Gastrocnemius medialis (tissue), 4 donors: ENCODE measurements at regions not wholly inside any gene's neighbourhood (a gene's known extent, or its start where the extent isn't known, plus 50 kb on each side); places are given as distances from the start of the nearest gene placed in this dataset.

Experiments
- POLR2A ChIP-seq, 2 donors: fragments of 450-650 bp; IDR thresholded peaks; one replicate each; pipeline ENCODE4 v1.6.1; 2017; ENCODE audit warnings: antibody characterized with exemption in 2 of 2, mild to moderate bottlenecking in 2 of 2, moderate library complexity in 2 of 2
- TF ChIP-seq, protein P1 (sequence below), 5 experiments: fragments of 450-650 bp in 3 of 5; fragments of 200-600 bp in 2 of 5; sonication (generic) in 2 of 5; IDR thresholded peaks in 4 of 5; conservative IDR thresholded peaks in 1 of 5; 1 replicate in 4 of 5; 2 replicates in 1 of 5; pipeline ENCODE4 v1.5.1; 2016 to 2019; ENCODE audit warnings: antibody characterized with exemption in 5 of 5, mild to moderate bottlenecking in 3 of 5, moderate library complexity in 3 of 5

DNA sequence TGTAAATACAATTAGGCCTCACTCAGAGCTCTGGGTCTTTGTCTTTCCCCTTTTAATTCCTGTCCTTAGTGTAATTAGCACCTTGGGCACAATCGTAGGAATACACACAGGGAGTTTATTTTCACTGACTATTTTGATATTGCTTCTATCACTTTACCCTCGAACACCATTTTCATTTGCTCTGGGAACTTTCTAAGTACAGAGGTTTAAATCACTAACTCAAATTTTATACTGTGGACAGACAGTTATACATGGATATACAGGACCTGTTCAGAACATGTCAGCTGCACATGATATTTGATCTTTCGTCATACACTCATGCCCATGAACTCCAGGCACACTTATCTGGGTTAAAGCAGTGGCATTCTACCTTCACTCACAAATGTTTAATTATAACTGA is 217.8 kb upstream of the TMEM161B start:
- TF ChIP-seq, protein P1, sequence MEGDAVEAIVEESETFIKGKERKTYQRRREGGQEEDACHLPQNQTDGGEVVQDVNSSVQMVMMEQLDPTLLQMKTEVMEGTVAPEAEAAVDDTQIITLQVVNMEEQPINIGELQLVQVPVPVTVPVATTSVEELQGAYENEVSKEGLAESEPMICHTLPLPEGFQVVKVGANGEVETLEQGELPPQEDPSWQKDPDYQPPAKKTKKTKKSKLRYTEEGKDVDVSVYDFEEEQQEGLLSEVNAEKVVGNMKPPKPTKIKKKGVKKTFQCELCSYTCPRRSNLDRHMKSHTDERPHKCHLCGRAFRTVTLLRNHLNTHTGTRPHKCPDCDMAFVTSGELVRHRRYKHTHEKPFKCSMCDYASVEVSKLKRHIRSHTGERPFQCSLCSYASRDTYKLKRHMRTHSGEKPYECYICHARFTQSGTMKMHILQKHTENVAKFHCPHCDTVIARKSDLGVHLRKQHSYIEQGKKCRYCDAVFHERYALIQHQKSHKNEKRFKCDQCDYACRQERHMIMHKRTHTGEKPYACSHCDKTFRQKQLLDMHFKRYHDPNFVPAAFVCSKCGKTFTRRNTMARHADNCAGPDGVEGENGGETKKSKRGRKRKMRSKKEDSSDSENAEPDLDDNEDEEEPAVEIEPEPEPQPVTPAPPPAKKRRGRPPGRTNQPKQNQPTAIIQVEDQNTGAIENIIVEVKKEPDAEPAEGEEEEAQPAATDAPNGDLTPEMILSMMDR (IDR thresholded peaks at IDR 0.05 in 4 of 5, conservative IDR thresholded peaks at IDR 0.05 in 1 of 5), result no peak
- TF ChIP-seq POLR2A (IDR thresholded peaks at IDR 0.05), result no peak
